NCI-H1436 (cell line): ENCODE measurements at regions not wholly inside any gene's neighbourhood (a gene's known extent, or its start where the extent isn't known, plus 50 kb on each side); places are given as distances from the start of the nearest gene placed in this dataset.

Experiments used
- DNase-seq: peaks from one replicate; lab custom pipeline; 2025; lab: John Stamatoyannopoulos, UW

- DNase-seq: no peak
These were observed 210.6 kb upstream of the FAT1 start for GRCh38 chr4:186934244-186934643.

- no peak for DNase-seq
These were observed 211.3 kb upstream of the FAT1 start for GRCh38 chr4:186934841-186935443.

- no peak for DNase-seq
These were observed 212.2 kb upstream of the FAT1 start for GRCh38 chr4:186935901-186936300.

- no peak for DNase-seq
These were observed 213.1 kb upstream of the FAT1 start for GRCh38 chr4:186936496-186937375.

GRCh38 chr4:186939226-186939625 lies 215.6 kb upstream of the FAT1 start:
- DNase-seq: no peak

- no peak for DNase-seq
These were observed 216.1 kb upstream of the FAT1 start for GRCh38 chr4:186939766-186940165.

GRCh38 chr4:186940476-186940875 lies 216.8 kb upstream of the FAT1 start:
- DNase-seq: no peak

GRCh38 chr4:186942758-186943377 lies 219.2 kb upstream of the FAT1 start:
- DNase-seq: no peak

- DNase-seq: no peak
These were observed 219.8 kb upstream of the FAT1 start for GRCh38 chr4:186943411-186943810.

- no peak for DNase-seq
These were observed 222.5 kb upstream of the FAT1 start for GRCh38 chr4:186946136-186946535.

GRCh38 chr4:186946682-186947294 lies 223.1 kb upstream of the FAT1 start:
- DNase-seq: no peak

- no peak for DNase-seq
These were observed 224.9 kb upstream of the FAT1 start for GRCh38 chr4:186948361-186949242.

GRCh38 chr4:186949847-186950246 lies 226.2 kb upstream of the FAT1 start:
- no peak for DNase-seq

GRCh38 chr4:186952709-186953108 lies 229.1 kb upstream of the FAT1 start:
- no peak for DNase-seq

GRCh38 chr4:186953599-186954260 lies 230.1 kb upstream of the FAT1 start:
- DNase-seq: no peak

- DNase-seq: no peak
These were observed 230.9 kb upstream of the FAT1 start for GRCh38 chr4:186954509-186954908.

GRCh38 chr4:186954956-186955355 lies 231.3 kb upstream of the FAT1 start:
- no peak for DNase-seq

GRCh38 chr4:186957952-186958555 lies 234.4 kb upstream of the FAT1 start:
- no peak for DNase-seq

- DNase-seq: no peak
These were observed 235.2 kb upstream of the FAT1 start for GRCh38 chr4:186958726-186959350.
